ENCODE measurements at regions not wholly inside any gene's neighbourhood (a gene's known extent, or its start where the extent isn't known, plus 50 kb on each side); places are given as distances from the start of the nearest gene placed in this dataset.
"Not testable (repeated sequence)": the region's sequence is repeated elsewhere in the genome, so short reads cannot be mapped to it uniquely, and the experiment has no call there.

DNA sequence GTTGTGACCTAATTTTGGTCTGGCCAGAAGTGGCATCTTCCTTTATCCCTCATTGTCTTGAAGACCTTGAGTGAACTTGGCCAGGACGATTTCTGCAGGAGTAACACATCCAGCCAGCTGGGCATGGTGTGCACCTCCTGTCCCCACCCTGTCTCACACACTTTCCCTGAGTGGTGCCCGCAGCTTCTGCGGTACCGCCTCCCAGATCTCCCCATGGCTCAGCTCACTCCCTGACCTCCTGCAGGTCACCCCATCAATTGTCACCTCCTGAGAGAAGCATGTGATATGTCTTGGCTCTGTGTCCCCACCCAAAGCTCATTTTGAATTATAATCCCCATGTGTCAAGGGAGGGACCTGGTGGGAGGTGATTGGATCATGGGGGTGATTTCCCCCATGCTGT is 50.2 kb upstream of the TP53I11 start:
- DNase-seq (ENCODE audit: extremely low read depth in 1 of 2, low read depth in 1 of 2) = no peak

DNA sequence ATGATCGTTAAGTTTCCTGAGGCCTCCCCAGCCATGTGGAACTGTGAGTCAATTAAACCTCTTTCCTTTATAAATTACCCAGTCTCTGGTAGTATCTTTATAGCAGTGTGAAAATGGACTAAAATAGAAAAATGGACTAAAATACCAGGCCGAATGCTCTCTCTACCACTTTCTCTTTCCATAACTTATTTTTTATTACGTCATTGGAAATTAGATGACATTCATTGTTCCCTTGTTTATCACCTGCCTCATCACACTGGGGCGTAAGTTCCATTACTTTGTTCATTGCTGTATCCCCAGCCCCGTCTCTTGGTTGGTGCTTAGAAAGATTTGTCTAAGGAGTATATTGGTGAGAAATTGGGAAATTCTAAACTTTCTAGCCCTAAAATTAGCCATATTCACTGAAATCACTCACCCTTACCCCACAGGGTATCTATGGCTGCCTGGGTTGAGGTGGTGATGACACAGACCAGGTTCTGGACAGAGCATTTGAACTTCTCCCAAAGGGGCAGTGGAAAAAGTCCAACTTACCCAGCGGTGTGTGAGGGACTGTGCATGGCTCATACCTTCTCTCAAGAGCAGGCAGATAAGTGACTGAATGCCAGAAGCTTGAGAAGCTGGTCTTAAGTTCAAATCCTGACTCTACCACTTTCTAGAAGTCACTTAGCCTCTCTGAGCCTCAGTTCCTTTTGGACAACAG is 50.9 kb upstream of the TP53I11 start:
- DNase-seq (ENCODE audit: extremely low read depth in 1 of 2, low read depth in 1 of 2) = no peak

DNA sequence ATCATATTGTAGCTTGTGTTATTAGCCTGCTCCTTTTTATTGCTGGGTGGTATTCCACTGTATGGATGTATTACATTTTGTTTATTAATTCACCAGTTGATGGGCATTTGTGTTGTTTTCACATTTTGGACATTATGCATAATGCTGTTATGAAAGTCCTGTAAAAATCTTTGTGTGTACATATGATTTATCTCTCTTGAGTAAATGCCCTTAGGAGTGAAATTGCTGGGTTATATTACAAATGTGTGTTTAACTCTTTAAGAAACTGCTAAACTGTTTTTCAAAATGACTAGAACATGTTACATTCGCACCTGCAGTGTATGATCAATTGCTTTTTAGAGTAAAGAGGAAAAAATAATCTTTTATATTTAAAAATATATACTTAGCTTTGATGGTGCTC is 54.4 kb upstream of the TP53I11 start:
- no peak for DNase-seq (ENCODE audit: extremely low read depth in 1 of 2, low read depth in 1 of 2)

DNA sequence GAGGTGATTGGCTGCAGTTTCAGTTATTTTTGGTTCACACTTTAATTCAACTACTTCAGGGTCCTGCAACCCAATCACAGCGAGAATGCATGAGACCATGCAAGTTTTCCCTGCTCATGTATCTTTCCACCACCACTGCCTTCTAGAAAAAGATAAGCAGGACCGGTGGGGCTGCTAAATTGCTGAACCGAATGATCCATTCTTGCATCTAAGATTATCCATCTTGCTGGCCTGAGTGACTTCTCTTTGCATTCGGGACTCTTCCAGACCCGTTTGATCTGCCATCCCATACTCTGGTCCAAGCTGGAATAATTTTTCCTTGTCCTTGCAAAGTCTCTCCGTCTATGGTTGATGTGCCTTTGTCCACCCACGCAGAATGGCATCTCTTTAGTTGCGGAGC is 56.3 kb upstream of the TP53I11 start:
- DNase-seq (ENCODE audit: extremely low read depth in 1 of 2, low read depth in 1 of 2) = no peak

GRCh38 chr11:45015983-45016382 is 65.3 kb upstream of the TP53I11 start:
- DNase-seq (ENCODE audit: extremely low read depth in 1 of 2, low read depth in 1 of 2) = not testable (repeated sequence)

DNA sequence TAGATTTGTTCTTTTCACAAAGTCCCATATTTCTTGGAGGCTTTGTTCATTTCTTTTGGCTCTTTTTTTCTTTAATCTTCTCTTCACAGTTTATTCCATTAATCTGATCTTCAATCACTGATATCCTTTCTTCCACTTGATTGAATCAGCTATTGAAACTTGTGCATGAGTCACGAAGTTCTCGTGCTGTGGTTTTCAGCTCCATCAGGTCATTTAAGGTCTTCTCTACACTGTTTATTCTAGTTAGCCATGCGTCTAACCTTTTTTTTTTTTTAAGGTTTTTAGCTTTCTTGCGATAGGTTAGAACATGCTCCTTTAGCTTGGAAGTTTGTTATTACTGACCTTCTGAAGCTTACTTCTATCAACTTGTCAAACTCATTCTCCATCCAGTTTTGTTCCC is 65.8 kb upstream of the TP53I11 start:
- DNase-seq (ENCODE audit: extremely low read depth in 1 of 2, low read depth in 1 of 2) = not testable (repeated sequence)

DNA sequence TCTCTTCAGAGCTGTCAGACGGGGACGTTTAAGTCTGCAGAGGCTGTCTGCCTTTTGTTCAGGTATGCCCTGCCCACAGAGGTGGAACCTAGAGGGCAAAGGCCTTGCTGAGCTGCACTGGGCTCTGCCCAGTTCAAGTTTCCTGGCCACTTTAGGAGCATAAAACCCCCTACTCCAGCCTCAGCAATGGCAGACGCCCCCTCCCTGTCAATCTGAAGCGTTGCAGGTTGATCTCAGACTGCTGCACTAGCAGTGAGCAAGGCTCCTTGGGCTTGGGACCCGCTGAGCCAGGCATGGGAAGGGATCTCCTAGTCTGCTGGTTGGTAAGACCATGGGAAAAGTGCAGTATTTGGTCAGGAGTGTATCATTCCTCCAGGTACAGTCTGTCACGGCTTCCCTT is 66.6 kb upstream of the TP53I11 start:
- DNase-seq (ENCODE audit: extremely low read depth in 1 of 2, low read depth in 1 of 2) = no peak

DNA sequence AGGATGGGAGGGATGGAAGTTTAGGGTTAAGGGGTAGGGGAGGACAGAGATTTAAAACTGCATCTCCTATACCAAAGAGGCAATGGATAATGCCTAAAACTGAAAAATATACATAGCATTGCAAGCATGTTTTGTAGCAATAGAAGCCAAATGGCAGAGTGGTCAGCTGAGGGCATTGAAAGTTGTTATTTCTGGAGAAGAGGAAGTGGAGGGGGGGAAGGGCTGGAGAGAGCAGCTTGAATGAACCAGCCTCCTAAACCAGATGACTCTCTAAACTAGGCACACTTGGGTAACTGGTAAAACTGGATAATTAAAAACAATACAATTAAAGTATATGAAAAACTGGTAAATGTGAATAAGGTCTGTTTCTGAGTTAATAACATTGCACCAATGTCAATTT is 70.3 kb upstream of the TP53I11 start:
- no peak for DNase-seq (ENCODE audit: extremely low read depth in 1 of 2, low read depth in 1 of 2)

DNA sequence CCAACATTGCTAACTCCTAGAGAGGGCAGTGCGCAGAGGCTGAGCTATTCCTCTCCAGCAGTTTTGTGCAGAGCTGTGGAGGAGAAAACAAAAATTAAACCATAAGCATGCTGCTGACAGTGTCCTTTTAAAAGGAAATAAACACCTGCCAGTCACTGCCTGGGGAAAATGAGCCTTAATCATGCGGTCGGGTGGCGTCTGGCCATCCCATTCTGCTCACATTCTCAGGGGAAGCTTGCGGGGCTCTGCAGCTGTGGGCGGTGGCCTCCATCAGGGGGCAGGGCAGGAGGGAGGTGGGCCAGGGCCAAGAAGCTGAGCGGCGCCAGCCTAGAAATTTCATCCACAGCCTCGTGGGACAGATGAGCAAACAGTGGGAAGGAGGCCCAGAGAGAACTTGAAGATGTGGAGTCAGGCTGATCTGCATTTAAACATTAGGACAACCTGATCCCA is 71.0 kb upstream of the TP53I11 start:
- DNase-seq (ENCODE audit: extremely low read depth in 1 of 2, low read depth in 1 of 2) = no peak

GRCh38 chr11:45022294-45023064 is 71.8 kb upstream of the TP53I11 start:
- DNase-seq (ENCODE audit: extremely low read depth in 1 of 2, low read depth in 1 of 2) = no peak

DNA sequence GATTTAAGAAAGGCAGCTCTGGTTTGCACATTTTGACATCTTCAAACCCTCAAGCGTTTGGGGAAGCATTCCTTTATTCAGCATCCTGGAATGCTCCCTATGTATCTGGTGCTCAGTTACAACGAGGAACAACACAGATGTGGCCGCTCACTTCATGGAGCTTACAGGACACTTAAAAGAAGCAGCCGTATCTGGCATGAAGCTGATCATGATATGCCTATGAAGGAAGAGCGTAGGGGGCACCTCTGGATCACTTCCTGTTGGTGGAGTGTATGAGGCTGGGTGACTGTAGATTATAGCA is 72.3 kb upstream of the TP53I11 start:
- DNase-seq (ENCODE audit: extremely low read depth in 1 of 2, low read depth in 1 of 2) = no peak

- DNase-seq (ENCODE audit: extremely low read depth in 1 of 2, low read depth in 1 of 2) = no peak
Observed at GRCh38 chr11:45024316-45024715, 73.6 kb upstream of the TP53I11 start.

DNA sequence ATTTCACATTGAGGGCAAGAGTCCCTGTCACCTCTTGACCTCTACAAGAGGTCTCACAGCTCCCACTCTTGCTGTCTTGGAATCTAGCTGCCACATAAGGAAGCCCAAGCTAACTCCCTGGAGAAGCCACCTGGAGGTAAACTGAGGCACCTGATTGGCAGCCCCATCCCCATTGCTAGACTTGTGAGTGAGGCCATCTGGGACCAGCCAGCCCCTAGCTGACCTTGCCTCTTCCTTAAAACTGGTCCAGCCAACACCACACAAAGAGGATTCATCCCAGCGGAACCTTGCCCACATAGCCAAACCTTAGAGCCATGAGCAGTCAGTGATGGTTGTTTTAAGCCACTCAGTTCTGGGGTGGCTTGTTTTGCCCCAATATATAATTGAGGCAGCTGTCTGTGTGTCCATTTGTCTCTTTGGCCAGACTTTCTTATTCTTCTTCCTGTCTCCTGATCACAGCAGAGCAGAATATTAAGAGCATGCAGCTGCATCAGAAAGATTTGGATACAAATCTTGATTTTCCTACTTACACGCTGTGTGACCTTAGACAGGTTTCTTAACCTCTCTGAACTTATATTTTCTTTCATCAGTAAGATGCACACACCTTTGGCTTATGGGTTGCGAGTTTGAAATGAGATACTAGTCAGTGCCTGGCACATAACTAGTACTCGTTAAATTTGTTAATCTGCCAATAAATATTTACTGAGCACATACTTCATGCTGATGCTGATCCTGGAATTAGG is 74.3 kb upstream of the TP53I11 start:
- DNase-seq (ENCODE audit: extremely low read depth in 1 of 2, low read depth in 1 of 2) = no peak

GRCh38 chr11:45025716-45026492 is 75.2 kb upstream of the TP53I11 start:
- no peak for DNase-seq (ENCODE audit: extremely low read depth in 1 of 2, low read depth in 1 of 2)

DNA sequence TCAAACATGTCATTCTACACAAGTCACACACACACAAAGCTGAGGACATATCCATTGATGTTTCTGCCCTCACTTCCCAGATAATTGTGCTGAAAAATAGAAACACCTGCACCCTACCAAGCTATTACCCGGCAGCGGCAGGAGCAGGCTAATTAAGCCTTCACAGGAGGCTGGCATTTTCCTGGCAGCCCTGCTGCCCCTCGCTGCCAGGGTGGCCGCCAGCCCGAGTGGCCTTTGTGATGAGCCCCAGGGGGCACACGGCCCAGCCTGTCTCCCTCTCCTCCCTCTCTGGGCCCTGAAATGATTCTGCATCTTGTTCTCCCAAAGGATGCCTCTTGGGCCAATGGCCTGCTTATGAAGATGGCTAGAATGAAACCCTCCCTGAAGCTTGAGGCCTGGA is 76.2 kb upstream of the TP53I11 start:
- DNase-seq (ENCODE audit: extremely low read depth in 1 of 2, low read depth in 1 of 2) = no peak

- no peak for DNase-seq (ENCODE audit: extremely low read depth in 1 of 2, low read depth in 1 of 2)
Observed at GRCh38 chr11:45027312-45027711, 76.6 kb upstream of the TP53I11 start.

GRCh38 chr11:45028911-45029682 is 78.4 kb upstream of the TP53I11 start:
- DNase-seq (ENCODE audit: extremely low read depth in 1 of 2, low read depth in 1 of 2) = no peak

DNA sequence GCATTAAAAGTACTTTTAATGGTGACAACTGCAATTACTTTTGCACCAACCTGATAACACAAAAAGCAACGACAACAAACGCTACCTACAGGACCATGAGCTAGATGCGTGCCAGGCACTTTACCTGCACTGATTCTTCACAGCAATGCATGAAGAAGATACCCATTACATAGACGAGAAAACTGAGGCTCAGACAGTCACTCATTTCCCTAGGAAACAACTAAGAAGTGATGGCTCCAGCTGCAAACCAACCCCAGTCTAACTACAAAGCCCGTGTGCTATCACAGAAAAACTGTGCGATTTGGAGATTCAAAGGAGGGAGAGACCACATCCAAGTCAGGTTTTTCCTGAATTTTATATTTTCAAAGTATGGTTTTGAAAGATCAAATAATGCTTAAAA is 80.1 kb upstream of the TP53I11 start:
- no peak for DNase-seq (ENCODE audit: extremely low read depth in 1 of 2, low read depth in 1 of 2)

DNA sequence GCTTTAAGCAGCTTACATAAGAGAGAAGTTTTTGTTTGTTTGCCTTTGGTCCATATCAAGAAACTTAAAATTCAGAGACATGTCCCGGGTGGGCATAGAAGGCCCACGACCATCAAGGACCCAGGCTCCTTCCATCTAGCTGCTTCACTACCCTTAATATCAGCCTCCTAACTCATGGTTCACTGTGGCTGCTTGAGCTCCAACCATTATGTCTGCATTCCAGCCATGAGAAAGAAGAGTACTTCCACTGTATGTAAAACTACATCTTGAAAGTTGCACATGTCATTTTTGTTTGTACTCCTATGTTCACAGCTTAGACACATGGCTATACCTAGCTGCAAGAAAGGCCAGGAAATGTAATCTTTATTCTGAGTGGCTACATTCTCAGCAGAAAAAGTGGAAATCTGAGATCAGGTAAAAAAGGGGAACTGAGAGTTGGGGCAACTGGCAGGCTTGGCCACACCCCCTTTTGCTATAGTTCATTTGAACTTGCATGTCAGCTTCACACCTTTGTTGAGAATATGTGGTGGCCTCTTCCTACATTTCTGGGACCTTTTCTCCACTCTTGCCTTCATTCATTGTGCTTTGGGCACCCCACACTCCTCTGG is 81.3 kb upstream of the TP53I11 start:
- DNase-seq (ENCODE audit: extremely low read depth in 1 of 2, low read depth in 1 of 2) = no peak

GRCh38 chr11:45035413-45035812 is 84.7 kb upstream of the TP53I11 start:
- DNase-seq (ENCODE audit: extremely low read depth in 1 of 2, low read depth in 1 of 2) = no peak

All from activated CD8-positive, alpha-beta memory T cell treated with anti-CD3 and anti-CD28 coated beads for 1 hour (primary cell).